CD14-positive monocyte (primary cell): ENCODE measurements at regions not wholly inside any gene's neighbourhood (a gene's known extent, or its start where the extent isn't known, plus 50 kb on each side); places are given as distances from the start of the nearest gene placed in this dataset.

ENCODE experiments used
- DNase-seq, 3 donors: peaks; one replicate each; pipeline ENCODE4 v3.0.0-alpha.2; 2011 to 2022
- H2AFZ ChIP-seq: 2 replicates; pipeline ENCODE4 v1.6.0; 2012; ENCODE audit warnings: mild to moderate bottlenecking, low read depth, low read length, inconsistent platforms; ENCODE audit not compliant: insufficient read depth, poor library complexity, severe bottlenecking
- H3K27ac ChIP-seq, 2 donors: 1 replicate in 1 of 2; 2 replicates in 1 of 2; pipeline ENCODE4 v1.5.1; 2012 to 2013; ENCODE audit warnings: low read length in 2 of 2, control low read depth in 1 of 2, inconsistent platforms in 1 of 2, low read depth in 1 of 2, mild to moderate bottlenecking in 1 of 2
- H3K27me3 ChIP-seq, 2 donors: one replicate each; pipeline versions ENCODE4 v1.6.0 to v1.6.1; 2011 to 2013; ENCODE audit warnings: low read length in 2 of 2; ENCODE audit not compliant: control insufficient read depth in 2 of 2, insufficient read depth in 2 of 2
- H3K36me3 ChIP-seq, 2 donors: replicated peaks in 1 of 2; 1 replicate in 1 of 2; 2 replicates in 1 of 2; pipeline versions ENCODE4 v1.5.1 to v1.6.1; 2012 to 2013; ENCODE audit warnings: low read length in 2 of 2, control low read depth in 1 of 2, inconsistent platforms in 1 of 2, mild to moderate bottlenecking in 1 of 2; ENCODE audit not compliant: insufficient read depth in 2 of 2, control insufficient read depth in 1 of 2
- H3K4me1 ChIP-seq, 2 donors: 1 replicate in 1 of 2; 2 replicates in 1 of 2; pipeline versions ENCODE4 v1.5.1 to v1.6.1; 2012 to 2013; ENCODE audit warnings: low read length in 2 of 2, control low read depth in 1 of 2, inconsistent platforms in 1 of 2, mild to moderate bottlenecking in 1 of 2, moderate library complexity in 1 of 2; ENCODE audit not compliant: insufficient read depth in 2 of 2, control insufficient read depth in 1 of 2
- H3K4me2 ChIP-seq: replicated peaks from 2 replicates; pipeline ENCODE3; 2012; ENCODE audit warnings: low read length, moderate library complexity, mild to moderate bottlenecking; ENCODE audit not compliant: poor library complexity, severe bottlenecking; ENCODE audit errors: extremely low read depth
- H3K4me3 ChIP-seq, 3 experiments: fragments of 200-600 bp in 1 of 3; sonication (generic) in 1 of 3; replicated peaks in 1 of 3; 1 replicate in 2 of 3; 2 replicates in 1 of 3; pipeline ENCODE4 v1.5.1; 2011 to 2013; ENCODE audit warnings: low read length in 3 of 3, mild to moderate bottlenecking in 3 of 3, control low read depth in 2 of 3, low read depth in 2 of 3, inconsistent platforms in 1 of 3, moderate library complexity in 1 of 3
- H3K79me2 ChIP-seq: 2 replicates; pipeline ENCODE4 v1.6.0; 2012; ENCODE audit warnings: mild to moderate bottlenecking, control low read depth, inconsistent platforms, low read length, moderate library complexity; ENCODE audit not compliant: insufficient read depth
- H3K9ac ChIP-seq: 2 replicates; pipeline ENCODE4 v1.6.0; 2017; ENCODE audit warnings: low read length, mild to moderate bottlenecking; ENCODE audit not compliant: insufficient read depth, poor library complexity, severe bottlenecking
- H3K9me3 ChIP-seq, 2 donors: replicated peaks in 1 of 2; 1 replicate in 1 of 2; 2 replicates in 1 of 2; pipeline versions ENCODE4 v1.5.1 to v1.6.1; 2012 to 2013; ENCODE audit warnings: low read length in 2 of 2, control low read depth in 1 of 2; ENCODE audit not compliant: control insufficient read depth in 1 of 2, insufficient read depth in 1 of 2
- H4K20me1 ChIP-seq: 2 replicates; pipeline ENCODE4 v1.6.0; 2012; ENCODE audit warnings: mild to moderate bottlenecking, low read length, control low read depth, moderate library complexity; ENCODE audit not compliant: insufficient read depth
- H3K27ac Mint-ChIP-seq, 7 donors: one replicate each; pipeline ENCODE4 v1.8.0; 2020; ENCODE audit warnings: mild to moderate bottlenecking in 7 of 7, mixed read lengths in 7 of 7, moderate library complexity in 6 of 7, inconsistent platforms in 2 of 7
- H3K27me3 Mint-ChIP-seq, 3 donors: one replicate each; pipeline ENCODE4 v1.8.0; 2021 to 2022; ENCODE audit warnings: low read depth in 3 of 3, mild to moderate bottlenecking in 3 of 3, mixed read lengths in 3 of 3, moderate library complexity in 3 of 3, inconsistent platforms in 1 of 3
- H3K36me3 Mint-ChIP-seq, 2 donors: one replicate each; pipeline ENCODE4 v1.8.0; 2020; ENCODE audit warnings: mixed read lengths in 2 of 2, inconsistent platforms in 1 of 2, mild to moderate bottlenecking in 1 of 2
- H3K4me1 Mint-ChIP-seq: one replicate; pipeline ENCODE4 v1.8.0; 2020; ENCODE audit warnings: mild to moderate bottlenecking, mixed read lengths
- H3K4me3 Mint-ChIP-seq, 2 donors: one replicate each; pipeline ENCODE4 v1.8.0; 2020; ENCODE audit warnings: mild to moderate bottlenecking in 2 of 2, mixed read lengths in 2 of 2, moderate library complexity in 1 of 2
- H3K9me3 Mint-ChIP-seq, 7 donors: one replicate each; pipeline ENCODE4 v1.8.0; 2020 to 2022; ENCODE audit warnings: mixed read lengths in 7 of 7, mild to moderate bottlenecking in 6 of 7, moderate library complexity in 6 of 7, inconsistent platforms in 2 of 7
- CTCF ChIP-seq: fragments of 200-600 bp; IDR thresholded peaks from one replicate; pipeline ENCODE4 v1.8.0; 2022; ENCODE audit warnings: antibody characterized with exemption, mild to moderate bottlenecking
- WGBS: methylation state at CpG from one replicate; pipeline ENCODE4 v1.1.5; 2013; ENCODE audit warnings: missing lambda C conversion rate; ENCODE audit not compliant: insufficient coverage; 5-methylcytosine and 5-hydroxymethylcytosine counted together
- intact Hi-C, 2 donors: fragments of 100-400 bp; cut with micrococcal nuclease; formaldehyde crosslinking; loops; one replicate each; pipeline versions ENCODE4 v1.15.0 to v1.15.1; 2023

DNA sequence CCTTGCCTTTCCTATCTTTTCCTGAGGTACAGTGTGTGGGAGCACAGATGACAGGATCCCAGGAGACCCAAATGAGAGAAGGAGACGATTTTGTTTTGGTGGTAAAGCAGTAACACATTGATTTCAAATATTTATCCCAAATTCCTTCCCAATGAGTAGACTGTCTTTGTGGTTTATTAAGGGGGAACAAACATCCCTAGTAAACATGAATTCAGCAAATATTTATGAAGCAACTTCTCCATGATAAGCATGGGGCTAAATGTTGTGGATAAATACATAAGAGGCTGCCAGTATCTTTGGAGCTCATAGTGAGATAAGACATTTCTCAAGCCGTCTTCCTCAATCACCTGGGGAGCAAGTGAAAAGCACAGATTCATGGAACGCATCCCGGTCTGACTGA lies 460.8 kb upstream of the CFAP20DC start:
- H3K4me1 Mint-ChIP-seq: peaks cover 3% of the 10 kb centered on the region
- TF ChIP-seq CTCF: no peak
- H4K20me1 ChIP-seq: no peaks in the 10 kb centered on the region
- no peak overlapping the region for H3K9ac ChIP-seq
- H3K4me2 ChIP-seq: no peak overlapping the region
- no peaks in the 10 kb centered on the region for H3K27me3 ChIP-seq
- H3K4me3 Mint-ChIP-seq: no peak overlapping the region
- no peaks in the 10 kb centered on the region for H3K79me2 ChIP-seq
- WGBS: no CpG with 5 or more reads among the region's 4 CpGs
- no peak overlapping the region for H3K4me3 ChIP-seq
- intact Hi-C loops: no loop called here
- H3K27ac Mint-ChIP-seq: no peak overlapping the region
- peaks cover 1 to 9% (median 5%) of the 10 kb centered on the region in 3 donors for H3K27me3 Mint-ChIP-seq
- no peak overlapping the region for H3K27ac ChIP-seq
- no peak overlapping the region for H2AFZ ChIP-seq
- no peaks in the 10 kb centered on the region for H3K36me3 Mint-ChIP-seq
- no peak for DNase-seq
- no peaks in the 10 kb centered on the region for H3K4me1 ChIP-seq
- peaks cover 0 to 3% of the 10 kb centered on the region in 2 donors for H3K9me3 ChIP-seq
- no peaks in the 10 kb centered on the region for H3K36me3 ChIP-seq
- peaks cover 0 to 11% (median 0%) of the 10 kb centered on the region in 7 donors for H3K9me3 Mint-ChIP-seq

DNA sequence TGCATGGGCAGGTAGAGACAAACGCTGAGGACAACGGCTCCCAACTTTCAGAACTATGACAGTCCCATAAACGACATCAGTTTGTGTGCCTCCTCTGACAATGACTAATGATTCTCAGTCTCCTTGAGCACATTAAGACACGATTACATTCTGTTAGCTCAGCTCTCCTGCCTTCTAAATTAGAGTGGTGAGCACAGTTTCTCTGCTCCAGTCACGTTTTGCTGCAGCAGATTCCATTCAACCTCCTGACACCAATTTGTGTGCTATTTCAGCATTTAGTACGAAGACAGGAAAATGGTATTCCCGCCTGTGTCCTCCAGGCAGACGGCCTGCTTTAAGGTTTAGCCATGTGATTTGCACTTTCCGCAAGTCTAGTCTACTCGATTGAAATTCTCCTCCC lies 458.4 kb upstream of the CFAP20DC start:
- intact Hi-C loops: no loop called here
- no peaks in the 10 kb centered on the region for H3K36me3 Mint-ChIP-seq
- no peaks in the 10 kb centered on the region for H4K20me1 ChIP-seq
- H3K27ac Mint-ChIP-seq: no peak overlapping the region
- no peaks in the 10 kb centered on the region for H3K79me2 ChIP-seq
- TF ChIP-seq CTCF: no peak
- H3K4me3 ChIP-seq: no peak overlapping the region
- WGBS: 96% methylated on average over 7 of the region's 10 CpGs
- H3K9me3 ChIP-seq: peaks cover 0 to 3% of the 10 kb centered on the region in 2 donors
- H3K4me1 Mint-ChIP-seq: peaks cover 3% of the 10 kb centered on the region
- no peak for DNase-seq
- peaks cover 0 to 11% (median 0%) of the 10 kb centered on the region in 7 donors for H3K9me3 Mint-ChIP-seq
- H3K27me3 ChIP-seq: no peaks in the 10 kb centered on the region
- H3K27me3 Mint-ChIP-seq: peaks cover 1 to 6% (median 2%) of the 10 kb centered on the region in 3 donors
- no peak overlapping the region for H3K9ac ChIP-seq
- no peak overlapping the region for H2AFZ ChIP-seq
- H3K36me3 ChIP-seq: no peaks in the 10 kb centered on the region
- H3K4me1 ChIP-seq: no peaks in the 10 kb centered on the region
- H3K4me3 Mint-ChIP-seq: no peak overlapping the region
- H3K27ac ChIP-seq: no peak overlapping the region
- H3K4me2 ChIP-seq: no peak overlapping the region
